ENCODE measurements at regions not wholly inside any gene's neighbourhood (a gene's known extent, or its start where the extent isn't known, plus 50 kb on each side); places are given as distances from the start of the nearest gene placed in this dataset.

DNA sequence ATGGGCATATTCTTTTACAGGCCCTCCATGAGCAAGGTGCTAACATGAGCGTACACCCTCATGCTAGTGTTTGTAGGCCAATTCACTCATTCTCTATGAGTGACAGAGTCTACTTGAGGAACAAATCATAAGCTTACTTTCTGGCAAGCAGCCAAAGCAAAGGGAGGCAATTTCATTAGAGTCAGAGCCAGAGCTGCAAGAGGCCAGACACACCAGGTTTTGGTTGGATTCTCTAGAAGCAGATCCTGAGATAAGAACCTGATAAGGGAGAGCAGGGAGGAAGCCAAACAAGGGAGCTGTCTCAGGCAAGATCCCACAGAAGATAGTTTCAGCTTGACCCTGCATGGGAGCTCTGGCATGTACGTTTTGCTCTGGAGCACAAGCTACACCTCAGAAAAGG, 214.1 kb upstream of the CTNNB1 start:
- TF ChIP-seq, protein P1, sequence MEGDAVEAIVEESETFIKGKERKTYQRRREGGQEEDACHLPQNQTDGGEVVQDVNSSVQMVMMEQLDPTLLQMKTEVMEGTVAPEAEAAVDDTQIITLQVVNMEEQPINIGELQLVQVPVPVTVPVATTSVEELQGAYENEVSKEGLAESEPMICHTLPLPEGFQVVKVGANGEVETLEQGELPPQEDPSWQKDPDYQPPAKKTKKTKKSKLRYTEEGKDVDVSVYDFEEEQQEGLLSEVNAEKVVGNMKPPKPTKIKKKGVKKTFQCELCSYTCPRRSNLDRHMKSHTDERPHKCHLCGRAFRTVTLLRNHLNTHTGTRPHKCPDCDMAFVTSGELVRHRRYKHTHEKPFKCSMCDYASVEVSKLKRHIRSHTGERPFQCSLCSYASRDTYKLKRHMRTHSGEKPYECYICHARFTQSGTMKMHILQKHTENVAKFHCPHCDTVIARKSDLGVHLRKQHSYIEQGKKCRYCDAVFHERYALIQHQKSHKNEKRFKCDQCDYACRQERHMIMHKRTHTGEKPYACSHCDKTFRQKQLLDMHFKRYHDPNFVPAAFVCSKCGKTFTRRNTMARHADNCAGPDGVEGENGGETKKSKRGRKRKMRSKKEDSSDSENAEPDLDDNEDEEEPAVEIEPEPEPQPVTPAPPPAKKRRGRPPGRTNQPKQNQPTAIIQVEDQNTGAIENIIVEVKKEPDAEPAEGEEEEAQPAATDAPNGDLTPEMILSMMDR (IDR thresholded peaks at IDR 0.05) = no peak
- TF ChIP-seq POLR2AphosphoS5 (IDR thresholded peaks at IDR 0.05) = no peak
- no peak for TF ChIP-seq EP300 (IDR thresholded peaks at IDR 0.05)
